GM10847 (cell line): ENCODE measurements at regions not wholly inside any gene's neighbourhood (a gene's known extent, or its start where the extent isn't known, plus 50 kb on each side); places are given as distances from the start of the nearest gene placed in this dataset.

Experiments
- POLR2A ChIP-seq: IDR thresholded peaks from 2 replicates; pipeline ENCODE4 v1.6.1; 2011; ENCODE audit not compliant: insufficient read length; ENCODE audit errors: extremely low read depth

- no peak for TF ChIP-seq POLR2A
Measured at GRCh38 chr1:9449976-9450696, 89.1 kb upstream of the SLC25A33 start.

DNA sequence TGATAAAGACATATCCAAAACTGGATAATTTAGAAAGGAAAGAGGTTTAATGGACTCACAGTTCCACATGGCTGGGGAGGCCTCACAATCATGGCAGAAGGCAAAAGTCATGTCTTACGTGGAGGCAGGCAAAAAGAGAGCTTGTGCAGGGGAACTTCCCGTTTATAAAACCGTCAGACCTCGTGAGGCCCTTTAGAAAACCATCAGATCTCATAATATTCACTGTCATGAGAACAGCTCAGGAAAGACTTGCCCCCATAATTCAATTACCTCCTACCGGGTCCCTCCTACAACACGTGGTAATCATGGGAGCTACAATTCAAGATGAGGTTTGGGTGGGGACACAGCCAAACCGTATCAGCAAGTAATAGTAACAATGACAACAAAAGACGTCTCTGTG lies 88.2 kb upstream of the SLC25A33 start:
- TF ChIP-seq POLR2A = no peak

DNA sequence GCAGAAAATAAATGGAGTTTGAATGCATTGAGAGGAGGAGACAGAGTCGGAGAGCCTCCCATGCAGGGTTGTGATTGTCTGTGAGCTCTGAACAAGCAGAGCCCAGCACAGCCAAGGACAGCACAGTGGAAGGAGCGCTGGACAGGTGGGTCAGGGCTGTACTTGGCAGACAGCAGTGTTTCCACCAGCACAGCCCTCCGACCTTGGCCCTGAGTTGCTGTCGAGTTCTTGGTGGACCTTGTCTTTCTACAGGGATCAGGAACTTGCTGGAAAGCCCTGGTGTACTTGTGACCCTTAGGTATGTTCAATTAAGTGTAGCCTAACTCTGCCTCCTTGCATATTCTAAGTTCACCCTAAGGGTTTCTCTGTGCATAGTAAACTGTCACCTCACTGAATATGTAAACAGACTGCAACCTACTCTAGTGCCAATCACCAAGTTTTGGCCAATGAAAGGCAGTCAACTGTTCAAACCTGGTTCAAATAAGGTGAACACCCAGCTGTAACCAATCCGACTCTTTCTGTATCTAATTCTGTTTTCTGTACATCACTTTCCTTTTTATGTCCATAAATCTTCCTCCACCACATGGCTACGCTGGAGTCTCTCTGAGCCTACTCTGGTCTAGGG lies 86.6 kb upstream of the SLC25A33 start:
- no peak for TF ChIP-seq POLR2A

DNA sequence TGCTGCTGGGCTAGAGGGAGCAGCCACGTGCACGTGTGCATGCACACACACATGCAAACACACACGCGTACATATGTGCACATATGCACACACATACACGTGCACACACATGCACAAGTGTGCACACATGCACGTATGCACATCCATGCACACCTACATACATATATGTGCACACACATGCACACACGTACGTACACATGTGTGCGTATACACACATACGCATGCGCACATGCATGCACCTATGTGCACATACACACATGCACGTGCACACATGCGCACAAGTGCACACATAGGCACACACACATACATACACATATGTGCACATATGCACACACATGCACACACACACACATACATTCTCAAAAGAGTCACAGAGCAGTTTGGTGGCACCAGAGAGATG lies 85.9 kb upstream of the SLC25A33 start:
- no peak for TF ChIP-seq POLR2A

- no peak for TF ChIP-seq POLR2A
Measured at GRCh38 chr1:9453779-9454418, 85.4 kb upstream of the SLC25A33 start.

- TF ChIP-seq POLR2A = no peak
Measured at GRCh38 chr1:9454494-9455066, 84.7 kb upstream of the SLC25A33 start.

- no peak for TF ChIP-seq POLR2A
Measured at GRCh38 chr1:9455487-9456234, 83.6 kb upstream of the SLC25A33 start.

DNA sequence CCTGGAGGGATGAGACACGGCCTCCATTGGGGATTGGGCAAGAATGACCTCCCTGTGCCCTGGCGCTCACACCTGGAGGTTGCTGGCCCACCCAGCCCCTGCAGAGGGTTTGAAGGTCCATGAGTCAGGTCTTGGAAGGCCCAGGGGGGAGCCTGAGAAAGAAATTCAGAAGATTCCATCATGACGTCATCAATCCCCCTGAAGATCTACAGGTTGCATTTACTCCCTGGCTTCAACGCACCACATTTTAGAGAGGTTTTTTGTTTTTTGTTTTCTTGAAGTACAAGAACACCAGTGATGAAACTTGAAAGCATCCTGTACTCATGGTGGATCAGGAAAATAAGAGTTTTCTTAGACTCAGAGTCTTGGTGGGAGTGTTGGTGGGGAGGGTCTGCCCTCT lies 82.4 kb upstream of the SLC25A33 start:
- no peak for TF ChIP-seq POLR2A

GRCh38 chr1:9459816-9460407 lies 79.4 kb upstream of the SLC25A33 start:
- no peak for TF ChIP-seq POLR2A

GRCh38 chr1:9465640-9466039 lies 73.6 kb upstream of the SLC25A33 start:
- TF ChIP-seq POLR2A = no peak

DNA sequence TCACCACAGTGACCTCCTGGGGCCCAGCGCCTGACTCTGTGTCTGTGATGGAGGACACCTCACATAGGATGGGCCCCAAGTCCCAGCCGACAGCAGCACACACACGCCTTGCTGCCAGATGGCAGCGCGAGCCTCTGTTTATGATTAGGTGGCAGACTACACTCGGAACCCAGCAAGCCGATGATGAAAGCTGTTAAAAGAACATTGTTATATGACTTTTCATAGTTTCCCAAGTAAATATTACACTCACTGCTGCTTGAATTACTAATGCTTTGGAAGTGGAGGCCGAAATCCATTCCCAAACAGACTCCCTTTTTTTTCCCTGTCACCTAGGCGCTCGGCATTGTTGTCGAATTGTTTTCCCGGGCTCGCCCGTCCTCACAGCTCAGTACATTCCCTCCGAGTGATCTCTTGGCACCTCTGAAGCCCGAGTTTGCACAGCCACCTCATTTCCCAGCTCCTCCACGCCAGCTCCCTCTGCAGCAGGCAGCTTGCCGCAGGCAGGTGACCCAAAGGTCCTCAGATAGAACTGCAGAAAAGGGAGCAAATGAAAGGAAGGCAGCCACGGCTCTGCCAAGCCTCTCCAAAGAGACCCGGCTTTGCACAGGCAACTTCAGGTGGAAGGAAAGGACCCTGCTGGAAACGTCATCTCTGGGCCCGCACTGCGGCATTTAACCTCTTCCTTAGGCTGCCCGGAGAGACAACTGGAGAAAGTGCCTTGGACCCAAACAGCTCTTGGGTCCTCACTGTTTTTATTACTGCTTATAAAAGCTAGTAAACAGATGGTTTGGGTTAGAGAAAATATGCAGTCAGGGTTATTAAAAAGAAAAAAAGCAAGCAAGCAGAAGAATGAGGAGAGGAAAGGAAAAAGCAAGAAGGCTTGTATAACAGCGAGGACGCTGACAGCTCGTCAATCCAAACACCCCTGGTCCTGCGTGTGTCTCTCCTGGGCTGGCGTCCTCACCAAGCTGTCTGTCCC lies 72.2 kb upstream of the SLC25A33 start:
- TF ChIP-seq POLR2A = no peak

GRCh38 chr1:9471679-9472078 lies 67.6 kb upstream of the SLC25A33 start:
- TF ChIP-seq POLR2A = no peak

DNA sequence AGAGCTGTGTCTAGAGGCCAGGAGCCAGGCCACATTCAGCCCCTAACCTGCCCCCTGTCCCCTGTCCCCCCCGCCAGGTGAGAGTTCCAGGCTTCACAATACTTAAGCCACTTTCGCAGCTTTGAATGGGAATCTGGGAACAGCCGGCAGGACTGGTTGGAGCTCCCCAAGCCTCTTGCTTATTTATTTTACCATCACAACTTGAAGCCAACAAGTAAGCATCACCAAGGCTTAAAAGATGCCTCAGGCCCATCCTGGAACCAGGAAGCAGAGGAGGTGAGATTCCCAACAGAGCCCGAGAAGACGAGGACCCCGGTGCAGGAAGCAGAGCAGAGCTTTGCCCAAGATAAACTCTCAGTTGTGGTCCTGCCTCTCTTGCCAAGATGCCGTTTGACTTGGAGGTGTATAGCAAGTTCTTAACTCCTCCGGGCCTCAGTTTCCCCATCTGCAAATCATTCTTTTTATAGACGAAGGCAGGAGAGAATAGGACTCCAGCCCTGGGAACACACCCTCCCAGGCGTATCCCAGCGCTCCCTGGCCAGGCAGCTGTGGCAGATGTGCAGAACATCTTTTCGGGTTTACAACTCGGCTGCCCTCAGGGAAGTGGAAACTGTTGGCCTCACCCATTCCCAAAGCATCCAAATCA lies 66.8 kb upstream of the SLC25A33 start:
- TF ChIP-seq POLR2A = no peak

GRCh38 chr1:9473032-9473807 lies 66.0 kb upstream of the SLC25A33 start:
- no peak for TF ChIP-seq POLR2A
